Ectodermal cell (in vitro differentiated cells): ENCODE measurements at regions not wholly inside any gene's neighbourhood (a gene's known extent, or its start where the extent isn't known, plus 50 kb on each side); places are given as distances from the start of the nearest gene placed in this dataset.

Experiments
- H3K27ac ChIP-seq: 2 replicates; pipeline ENCODE4 v1.7.0; 2013; ENCODE audit warnings: mild to moderate bottlenecking, low read depth, low read length; ENCODE audit not compliant: insufficient read depth, poor library complexity, severe bottlenecking
- H3K27me3 ChIP-seq: 2 replicates; pipeline ENCODE4 v1.7.0; 2013; ENCODE audit warnings: mild to moderate bottlenecking, low read length; ENCODE audit not compliant: insufficient read depth, control insufficient read depth, poor library complexity, severe bottlenecking
- H3K36me3 ChIP-seq: one replicate; pipeline ENCODE4 v1.7.0; 2013; ENCODE audit warnings: low read length; ENCODE audit not compliant: control insufficient read depth, insufficient read depth
- H3K4me1 ChIP-seq: one replicate; pipeline ENCODE4 v1.7.0; 2013; ENCODE audit warnings: low read length; ENCODE audit not compliant: control insufficient read depth, insufficient read depth
- H3K4me3 ChIP-seq: 2 replicates; pipeline ENCODE4 v1.7.0; 2013; ENCODE audit warnings: low read depth, low read length, control low read depth; ENCODE audit not compliant: insufficient read depth
- H3K9me3 ChIP-seq: 2 replicates; pipeline ENCODE4 v1.7.0; 2013; ENCODE audit warnings: mild to moderate bottlenecking, low read length, moderate library complexity; ENCODE audit not compliant: control insufficient read depth
- WGBS, 2 experiments: methylation state at CpG; one replicate each; pipeline ENCODE4 v1.1.7; 2013; ENCODE audit warnings: missing lambda C conversion rate in 2 of 2; 5-methylcytosine and 5-hydroxymethylcytosine counted together

GRCh38 chr7:79862447-79863210 is 272.0 kb upstream of the GNAI1 start:
- 74 to 76% methylated on average over 3 to 5 of the region's 5 CpGs for WGBS, 2 experiments
- no peak overlapping the region for H3K27ac ChIP-seq
- H3K36me3 ChIP-seq, result no peaks in the 10 kb centered on the region
- H3K27me3 ChIP-seq, result no peaks in the 10 kb centered on the region
- no peak overlapping the region for H3K4me3 ChIP-seq
- H3K4me1 ChIP-seq, result no peaks in the 10 kb centered on the region
- H3K9me3 ChIP-seq, result no peaks in the 10 kb centered on the region

DNA sequence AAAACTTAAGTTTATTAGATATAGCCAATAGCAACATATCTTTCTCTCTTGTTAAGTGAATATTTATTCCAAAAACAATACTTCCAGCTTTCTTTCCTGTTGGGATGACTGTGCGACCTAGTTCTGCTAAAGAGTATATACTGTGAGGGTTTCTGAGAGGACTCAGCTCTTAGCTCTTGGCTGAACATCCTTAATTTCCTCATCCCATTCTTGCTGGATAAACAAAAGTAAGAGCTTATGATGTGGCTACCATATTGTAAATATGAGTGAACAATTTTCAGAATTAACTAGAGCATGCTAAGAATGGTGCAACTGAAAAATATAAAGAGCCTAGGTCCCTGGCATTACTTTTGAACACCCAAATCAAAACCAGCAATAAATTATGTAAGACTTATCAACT is 279.5 kb upstream of the GNAI1 start:
- H3K27me3 ChIP-seq, result no peaks in the 10 kb centered on the region
- H3K9me3 ChIP-seq, result no peaks in the 10 kb centered on the region
- no peak overlapping the region for H3K27ac ChIP-seq
- no peak overlapping the region for H3K4me3 ChIP-seq
- no peaks in the 10 kb centered on the region for H3K36me3 ChIP-seq
- H3K4me1 ChIP-seq, result no peaks in the 10 kb centered on the region
- 93% methylated on average over 1 of the region's 1 CpG; no CpG with 5 or more reads in 1 of the 2 experiments for WGBS, 2 experiments

GRCh38 chr7:79854621-79855020 is 280.0 kb upstream of the GNAI1 start:
- H3K27me3 ChIP-seq, result no peaks in the 10 kb centered on the region
- H3K4me1 ChIP-seq, result no peaks in the 10 kb centered on the region
- WGBS, 2 experiments, result 100% methylated on average over 1 of the region's 2 CpGs
- no peak overlapping the region for H3K4me3 ChIP-seq
- H3K9me3 ChIP-seq, result no peaks in the 10 kb centered on the region
- H3K36me3 ChIP-seq, result no peaks in the 10 kb centered on the region
- H3K27ac ChIP-seq, result no peak overlapping the region

- Histone ChIP-seq H3K4me1 (no peaks in the 10 kb centered on the region), H3K9me3 (no peaks in the 10 kb centered on the region), H3K4me3 (no peak overlapping the region), H3K27ac (no peak overlapping the region), H3K27me3 (no peaks in the 10 kb centered on the region), H3K36me3 (no peaks in the 10 kb centered on the region)
- WGBS, 2 experiments, result 89% methylated on average over 1 of the region's 1 CpG; no CpG with 5 or more reads in 1 of the 2 experiments
These were observed 296.7 kb upstream of the GNAI1 start for GRCh38 chr7:79837915-79838314.

DNA sequence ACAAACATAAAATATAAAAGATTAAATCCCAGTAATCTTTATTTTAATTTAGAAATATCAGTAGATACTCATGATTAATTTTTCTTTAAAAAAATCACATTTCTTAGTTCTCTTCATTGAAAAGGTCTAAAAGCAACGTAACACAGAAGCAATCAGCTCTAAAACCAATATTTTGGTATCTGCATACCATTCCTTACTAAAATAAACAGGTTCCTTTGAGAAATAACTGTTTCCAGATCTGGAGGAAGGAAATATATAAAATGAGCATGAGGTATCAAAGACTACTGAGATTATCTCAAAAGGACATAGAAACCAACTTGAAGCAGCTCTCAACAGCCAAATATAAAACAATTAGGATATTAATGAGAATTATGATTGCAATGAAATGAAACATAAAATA is 301.0 kb upstream of the GNAI1 start:
- H3K27me3 ChIP-seq, result no peaks in the 10 kb centered on the region
- H3K4me1 ChIP-seq, result no peaks in the 10 kb centered on the region
- WGBS, 2 experiments, result 70 to 83% methylated on average over 1 of the region's 1 CpG
- H3K4me3 ChIP-seq, result no peak overlapping the region
- no peaks in the 10 kb centered on the region for H3K9me3 ChIP-seq
- H3K27ac ChIP-seq, result no peak overlapping the region
- H3K36me3 ChIP-seq, result no peaks in the 10 kb centered on the region

- H3K4me1 ChIP-seq, result no peaks in the 10 kb centered on the region
- no peaks in the 10 kb centered on the region for H3K9me3 ChIP-seq
- H3K4me3 ChIP-seq, result no peak overlapping the region
- H3K27me3 ChIP-seq, result no peaks in the 10 kb centered on the region
- no peak overlapping the region for H3K27ac ChIP-seq
- H3K36me3 ChIP-seq, result no peaks in the 10 kb centered on the region
These were observed 305.8 kb upstream of the GNAI1 start for GRCh38 chr7:79828866-79829265.

GRCh38 chr7:79823246-79823951 is 311.2 kb upstream of the GNAI1 start:
- H3K36me3 ChIP-seq, result no peaks in the 10 kb centered on the region
- no peak overlapping the region for H3K27ac ChIP-seq
- no peaks in the 10 kb centered on the region for H3K4me1 ChIP-seq
- 96 to 100% methylated on average over 2 to 3 of the region's 4 CpGs for WGBS, 2 experiments
- H3K9me3 ChIP-seq, result no peaks in the 10 kb centered on the region
- no peak overlapping the region for H3K4me3 ChIP-seq
- no peaks in the 10 kb centered on the region for H3K27me3 ChIP-seq

DNA sequence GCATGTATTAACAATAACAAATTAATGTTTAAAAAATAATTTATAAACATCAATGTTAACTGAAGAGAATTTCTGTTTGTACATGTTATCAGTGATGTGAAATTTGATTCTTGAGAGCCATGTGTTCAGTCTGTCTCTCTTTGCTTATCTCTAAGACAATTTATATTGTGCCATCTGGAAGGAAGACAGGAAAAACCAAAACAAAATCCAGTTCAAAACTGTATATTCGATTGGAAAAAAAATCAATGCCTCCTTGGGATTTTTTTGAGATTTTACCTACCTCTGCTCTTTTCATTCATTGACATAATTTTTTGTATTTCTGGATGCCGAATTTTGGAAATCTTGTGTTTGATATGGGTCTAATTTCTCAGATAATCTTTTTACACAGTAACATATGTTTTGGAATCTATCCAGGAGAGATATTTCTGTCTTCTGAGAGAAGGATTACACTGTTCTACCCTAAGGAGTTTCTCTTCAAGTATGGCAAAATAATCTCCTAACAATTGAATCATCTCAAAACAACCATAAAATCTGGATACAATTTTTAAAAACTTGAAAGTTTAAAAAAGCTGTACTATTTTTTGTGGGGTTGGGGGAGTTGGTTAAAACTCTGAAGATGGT is 311.9 kb upstream of the GNAI1 start:
- WGBS, 2 experiments, result 96 to 100% methylated on average over 1 of the region's 2 CpGs
- H3K27ac ChIP-seq, result no peak overlapping the region

DNA sequence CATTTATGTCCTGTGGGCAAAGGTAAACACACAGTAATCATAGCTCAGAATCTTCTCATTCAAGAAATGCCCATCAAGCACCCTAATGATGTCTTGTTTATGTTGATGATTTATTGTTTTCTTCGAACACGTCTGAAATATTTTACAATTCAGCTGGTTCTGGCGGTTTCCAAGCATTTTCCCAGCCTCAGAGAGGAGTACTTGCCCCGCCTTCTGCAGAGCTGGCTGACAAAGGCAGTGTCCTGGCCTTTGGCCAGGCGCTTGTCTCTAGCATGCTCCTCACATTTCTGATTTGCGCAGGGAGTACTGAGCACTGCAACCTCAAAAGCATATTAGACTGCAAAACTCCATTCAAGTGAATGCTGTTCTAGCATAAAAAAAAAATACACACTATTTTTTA is 314.2 kb upstream of the GNAI1 start:
- H3K36me3 ChIP-seq, result no peaks in the 10 kb centered on the region
- no peaks in the 10 kb centered on the region for H3K27me3 ChIP-seq
- no peak overlapping the region for H3K27ac ChIP-seq
- no peak overlapping the region for H3K4me3 ChIP-seq
- no peaks in the 10 kb centered on the region for H3K9me3 ChIP-seq
- H3K4me1 ChIP-seq, result no peaks in the 10 kb centered on the region
- WGBS, 2 experiments, result 79 to 82% methylated on average over 6 of the region's 6 CpGs

More for the DNA sequence above, 311.9 kb upstream of the GNAI1 start:
- H3K36me3 ChIP-seq, result no peaks in the 10 kb centered on the region
- no peaks in the 10 kb centered on the region for H3K4me1 ChIP-seq
- no peaks in the 10 kb centered on the region for H3K9me3 ChIP-seq
- H3K27me3 ChIP-seq, result no peaks in the 10 kb centered on the region
- no peak overlapping the region for H3K4me3 ChIP-seq

- Histone ChIP-seq H3K36me3 (no peaks in the 10 kb centered on the region), H3K4me1 (no peaks in the 10 kb centered on the region), H3K27ac (no peak overlapping the region), H3K4me3 (no peak overlapping the region), H3K9me3 (no peaks in the 10 kb centered on the region), H3K27me3 (no peaks in the 10 kb centered on the region)
- WGBS, 2 experiments, result 89 to 93% methylated on average over 2 of the region's 2 CpGs
These were observed 323.7 kb upstream of the GNAI1 start for GRCh38 chr7:79810916-79811315.
